OCI-LY3 (cell line): ENCODE measurements at regions not wholly inside any gene's neighbourhood (a gene's known extent, or its start where the extent isn't known, plus 50 kb on each side); places are given as distances from the start of the nearest gene placed in this dataset.

Source experiments
- CTCF ChIP-seq: fragments of 200-600, 300-600 bp; sonication (generic); IDR thresholded peaks from 2 replicates; pipeline ENCODE4 v1.5.1; 2014; ENCODE audit warnings: antibody characterized with exemption, low read length, low read depth
- EZH2phosphoT487 ChIP-seq: fragments of 200-600 bp; shearing (Covaris generic); IDR thresholded peaks from 2 replicates; pipeline ENCODE4 v1.6.1; 2018; ENCODE audit warnings: antibody characterized with exemption, mixed run types, low read depth

GRCh38 chr7:45417268-45417667 lies 156.9 kb upstream of the ADCY1 start:
- TF ChIP-seq CTCF = no peak
- TF ChIP-seq EZH2phosphoT487 = no peak
